NOMO-1 treated with DMSO at 0.1 percent for 48 hours (cell line): ENCODE measurements at regions not wholly inside any gene's neighbourhood (a gene's known extent, or its start where the extent isn't known, plus 50 kb on each side); places are given as distances from the start of the nearest gene placed in this dataset.

Source experiments
- DNase-seq: peaks from one replicate; lab custom pipeline; 2025; ENCODE audit not compliant: unreplicated experiment; lab: John Stamatoyannopoulos, UW

- no peak for DNase-seq
Measured at GRCh38 chr5:175805256-175806011, 65.9 kb upstream of the CPLX2 start.

DNA sequence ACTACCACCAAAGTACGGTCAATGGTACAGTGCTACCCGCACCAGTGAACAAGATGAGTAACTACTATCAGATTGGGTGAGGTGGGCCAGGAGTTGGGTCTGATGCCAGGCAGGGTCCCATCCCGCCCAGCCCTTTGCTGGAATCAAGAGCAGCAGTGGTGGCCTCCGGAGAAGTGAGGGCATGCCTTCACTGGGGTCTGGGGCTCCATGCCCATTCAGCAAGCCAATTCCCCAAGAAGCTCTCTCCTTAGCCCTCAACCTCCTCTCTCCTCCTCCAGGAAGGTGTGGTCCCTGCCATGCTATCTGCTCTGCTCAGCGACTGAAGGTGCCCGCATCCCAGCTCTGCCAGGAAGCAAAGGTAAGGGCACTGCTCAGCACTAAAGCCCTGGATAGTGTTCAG lies 62.7 kb upstream of the CPLX2 start:
- DNase-seq = no peak

GRCh38 chr5:175809531-175810121 lies 61.8 kb upstream of the CPLX2 start:
- no peak for DNase-seq

DNA sequence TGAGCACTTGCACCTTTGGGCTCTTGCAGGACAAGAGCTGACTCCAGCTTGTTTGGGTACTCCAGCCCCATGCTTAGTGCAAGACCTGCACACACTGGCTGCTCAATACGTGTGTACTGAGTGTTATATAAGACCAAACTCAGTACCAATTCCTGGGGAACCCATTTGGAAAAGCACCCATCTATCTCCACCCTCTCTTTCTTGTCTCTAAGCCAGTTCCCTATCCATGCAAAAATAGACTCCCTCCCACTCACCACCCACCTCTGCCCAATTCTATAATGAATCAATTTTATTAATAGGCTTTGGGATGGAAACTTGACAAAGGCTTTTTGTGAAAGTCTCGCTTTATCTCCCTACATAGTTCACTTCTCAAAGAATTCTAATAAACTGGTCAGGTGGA lies 60.9 kb upstream of the CPLX2 start:
- no peak for DNase-seq

GRCh38 chr5:175811589-175811988 lies 59.8 kb upstream of the CPLX2 start:
- no peak for DNase-seq

- no peak for DNase-seq
Measured at GRCh38 chr5:175813943-175814630, 57.3 kb upstream of the CPLX2 start.

DNA sequence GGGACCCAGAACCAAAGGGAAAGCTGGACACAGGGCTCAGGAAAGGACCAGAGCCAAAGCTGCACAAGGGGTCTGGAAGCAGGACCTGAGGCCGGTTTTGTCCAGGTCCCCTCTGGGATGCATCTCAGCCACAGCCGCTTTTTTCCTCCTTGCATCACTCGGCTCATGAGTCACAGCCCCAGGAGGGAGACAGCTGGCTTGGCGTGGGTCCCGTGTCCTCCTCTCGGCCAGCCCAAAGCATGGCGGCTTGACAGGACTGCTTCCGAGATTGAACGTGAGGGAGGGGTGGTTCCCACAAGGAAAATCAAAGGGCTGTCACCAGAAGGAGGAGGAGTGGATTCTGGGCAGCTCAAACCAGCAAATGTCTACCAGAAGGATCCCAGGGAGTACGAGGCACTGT lies 56.7 kb upstream of the CPLX2 start:
- DNase-seq = no peak

GRCh38 chr5:175815126-175815913 lies 56.1 kb upstream of the CPLX2 start:
- no peak for DNase-seq

GRCh38 chr5:175816348-175816747 lies 55.0 kb upstream of the CPLX2 start:
- DNase-seq = no peak

GRCh38 chr5:175819090-175819425 lies 52.3 kb upstream of the CPLX2 start:
- no peak for DNase-seq

DNA sequence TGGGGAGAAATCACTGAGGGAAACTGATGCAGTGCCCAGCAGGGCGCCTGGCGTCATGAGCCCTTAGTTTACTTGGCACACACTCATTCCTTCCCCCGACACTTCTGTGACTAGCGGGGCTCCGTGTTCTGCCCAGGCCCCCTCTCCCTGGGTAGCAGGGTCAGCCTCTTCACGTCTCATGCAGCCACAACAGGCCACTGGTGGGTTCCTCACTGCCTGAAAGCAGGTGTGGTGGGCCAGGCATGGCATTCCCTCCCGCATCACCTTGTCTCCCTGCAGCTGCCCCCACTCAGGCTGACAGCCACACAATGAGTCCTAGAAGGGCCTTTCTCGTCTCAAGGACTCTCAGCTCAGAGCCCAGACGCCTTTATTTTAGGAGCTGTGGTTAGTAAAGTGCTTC lies 51.1 kb upstream of the CPLX2 start:
- DNase-seq = no peak
